AG04449 (cell line): ENCODE measurements at regions not wholly inside any gene's neighbourhood (a gene's known extent, or its start where the extent isn't known, plus 50 kb on each side); places are given as distances from the start of the nearest gene placed in this dataset.

ENCODE experiments used
- CTCF ChIA-PET: fragments of 350-600 bp; formaldehyde crosslinking; extraction: SDS; loops from one replicate; lab custom pipeline; 2021; ENCODE audit warnings: antibody characterized with exemption; lab: Yijun Ruan, JAX
- POLR2A ChIA-PET: fragments of 400-600, 350-600 bp; formaldehyde crosslinking; extraction: SDS; loops from one replicate; lab custom pipeline; 2020; ENCODE audit warnings: antibody characterized with exemption, inconsistent platforms; lab: Yijun Ruan, JAX
- DNase-seq: peaks from one replicate; pipeline ENCODE4 v3.0.0-alpha.2; 2010; ENCODE audit warnings: low read depth, low spot score
- H3K4me3 ChIP-seq: 2 replicates; pipeline ENCODE4 v1.5.1; 2011; ENCODE audit warnings: low read depth, mild to moderate bottlenecking, control low read depth, low read length
- TF ChIP-seq, protein P1 (sequence below): IDR thresholded peaks from one replicate; pipeline ENCODE4 v1.5.1; 2011; ENCODE audit warnings: mild to moderate bottlenecking, moderate library complexity, low read length, control low read depth, inconsistent platforms; ENCODE audit not compliant: insufficient read depth; ENCODE audit errors: missing control alignments

DNA sequence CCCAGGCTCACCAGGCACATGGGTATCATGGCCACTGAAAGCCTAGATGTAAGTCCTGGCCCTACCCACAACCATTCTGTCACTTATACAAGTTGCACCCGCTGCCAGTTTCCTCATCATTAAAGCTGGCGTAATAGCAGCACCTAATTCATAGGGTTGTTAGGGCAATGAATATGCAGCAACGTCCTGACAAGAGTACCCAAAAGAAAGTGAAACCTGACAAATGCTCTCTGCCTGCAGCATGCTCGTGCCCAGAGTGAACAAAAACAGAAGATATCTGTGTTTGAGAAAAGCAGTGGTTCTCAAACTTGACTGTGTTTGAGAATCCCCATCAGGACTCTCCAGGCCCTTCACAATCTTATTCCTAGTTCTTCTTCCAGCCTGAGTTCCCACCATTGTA, 632.4 kb downstream of the SEMA5A start:
- TF ChIP-seq, protein P1, sequence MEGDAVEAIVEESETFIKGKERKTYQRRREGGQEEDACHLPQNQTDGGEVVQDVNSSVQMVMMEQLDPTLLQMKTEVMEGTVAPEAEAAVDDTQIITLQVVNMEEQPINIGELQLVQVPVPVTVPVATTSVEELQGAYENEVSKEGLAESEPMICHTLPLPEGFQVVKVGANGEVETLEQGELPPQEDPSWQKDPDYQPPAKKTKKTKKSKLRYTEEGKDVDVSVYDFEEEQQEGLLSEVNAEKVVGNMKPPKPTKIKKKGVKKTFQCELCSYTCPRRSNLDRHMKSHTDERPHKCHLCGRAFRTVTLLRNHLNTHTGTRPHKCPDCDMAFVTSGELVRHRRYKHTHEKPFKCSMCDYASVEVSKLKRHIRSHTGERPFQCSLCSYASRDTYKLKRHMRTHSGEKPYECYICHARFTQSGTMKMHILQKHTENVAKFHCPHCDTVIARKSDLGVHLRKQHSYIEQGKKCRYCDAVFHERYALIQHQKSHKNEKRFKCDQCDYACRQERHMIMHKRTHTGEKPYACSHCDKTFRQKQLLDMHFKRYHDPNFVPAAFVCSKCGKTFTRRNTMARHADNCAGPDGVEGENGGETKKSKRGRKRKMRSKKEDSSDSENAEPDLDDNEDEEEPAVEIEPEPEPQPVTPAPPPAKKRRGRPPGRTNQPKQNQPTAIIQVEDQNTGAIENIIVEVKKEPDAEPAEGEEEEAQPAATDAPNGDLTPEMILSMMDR, result no peak
- DNase-seq, result no peak
- H3K4me3 ChIP-seq, result no peak overlapping the region
- ChIA-PET CTCF (no interaction called here), POLR2A (no interaction called here)

DNA sequence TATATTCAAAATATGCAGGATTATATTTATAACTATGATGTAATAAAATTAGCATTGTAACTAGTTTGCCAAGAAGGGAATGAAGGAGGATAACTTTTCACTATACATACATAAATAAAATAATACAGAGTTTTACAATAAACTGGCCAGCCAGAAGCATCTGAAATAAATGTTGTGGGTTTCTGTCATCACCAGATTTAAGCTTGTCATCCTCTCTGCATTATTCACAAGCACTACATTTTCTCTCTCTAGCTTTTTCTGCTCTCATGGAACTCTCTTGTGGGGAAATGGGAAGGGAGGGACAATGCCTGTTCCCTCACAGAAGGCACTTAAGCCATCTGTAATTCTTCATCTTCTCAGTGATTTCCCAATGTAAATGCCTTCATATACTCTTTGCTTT, 626.8 kb downstream of the SEMA5A start:
- TF ChIP-seq, protein P1, result no peak
- no peak for DNase-seq
- H3K4me3 ChIP-seq, result no peak overlapping the region
- POLR2A ChIA-PET, result no interaction called here
- CTCF ChIA-PET, result interaction anchor here (0.9 kb wide), 1 partner anchor 10 kb away, joined by 4 read pairs; no protein-coding TSS in a partner anchor

DNA sequence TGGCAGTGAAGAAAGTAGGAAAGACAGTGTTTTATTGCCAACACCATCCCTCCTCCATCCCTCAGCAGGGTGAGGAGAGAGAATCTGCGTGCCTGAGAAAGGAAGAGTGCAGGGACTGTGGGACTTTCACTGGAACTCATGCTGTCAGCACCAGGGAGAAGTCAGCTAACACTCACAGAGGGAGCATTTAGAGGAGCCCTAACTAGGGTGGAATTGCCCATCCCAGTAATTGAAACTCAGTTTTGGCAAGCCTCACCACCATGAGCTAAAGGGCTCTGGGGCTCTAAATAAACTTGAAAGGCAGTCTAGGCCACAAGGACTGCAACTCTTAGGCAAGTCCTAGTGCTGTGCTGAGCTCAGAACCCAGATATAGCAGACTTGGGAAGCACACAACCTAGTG, 622.3 kb downstream of the SEMA5A start:
- no peak for DNase-seq
- ChIA-PET CTCF (interaction anchor here (2.0 kb wide), 1 partner anchor 16 kb away, joined by 9 read pairs; no protein-coding TSS in a partner anchor), POLR2A (no interaction called here)
- TF ChIP-seq, protein P1, result no peak
- no peak overlapping the region for H3K4me3 ChIP-seq

- TF ChIP-seq, protein P1, result no peak
- ChIA-PET CTCF (interaction anchor here (2.0 kb wide), 1 partner anchor 16 kb away, joined by 9 read pairs; no protein-coding TSS in a partner anchor), POLR2A (no interaction called here)
- DNase-seq, result no peak
- H3K4me3 ChIP-seq, result no peak overlapping the region
Measured at GRCh38 chr5:8924054-8924793, 621.7 kb downstream of the SEMA5A start.

GRCh38 chr5:8930021-8930420, 615.9 kb downstream of the SEMA5A start:
- TF ChIP-seq, protein P1, result no peak
- ChIA-PET POLR2A (no interaction called here), CTCF (no interaction called here)
- no peak overlapping the region for H3K4me3 ChIP-seq
- no peak for DNase-seq

DNA sequence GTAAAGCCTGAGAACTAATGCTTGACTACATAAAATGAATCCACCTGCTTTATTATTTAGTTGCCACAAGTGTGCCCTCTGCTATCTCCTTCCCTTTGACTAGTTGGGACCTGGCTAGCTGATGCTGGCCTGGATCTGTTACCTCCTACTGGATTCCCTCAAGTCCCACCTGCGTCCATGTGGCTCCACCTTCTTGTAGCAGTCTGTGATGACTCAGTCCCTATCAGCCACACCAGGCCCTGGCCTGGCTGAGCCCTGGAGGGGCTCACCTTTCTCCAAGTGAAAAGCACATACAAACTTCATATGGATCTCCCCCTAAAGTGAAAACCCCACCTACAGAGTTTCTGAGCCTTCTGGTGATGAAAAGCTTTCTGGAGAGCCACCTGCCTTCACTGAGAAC, 611.4 kb downstream of the SEMA5A start:
- H3K4me3 ChIP-seq, result no peak overlapping the region
- no peak for DNase-seq
- ChIA-PET POLR2A (no interaction called here), CTCF (interaction anchor here (1.0 to 2.1 kb wide), 2 partner anchors 9 kb away, joined by 3 to 5 read pairs; no protein-coding TSS in a partner anchor)
- TF ChIP-seq, protein P1, result no peak
